IMR-90 (cell line): ENCODE measurements at regions not wholly inside any gene's neighbourhood (a gene's known extent, or its start where the extent isn't known, plus 50 kb on each side); places are given as distances from the start of the nearest gene placed in this dataset.

Experiments used
- ATAC-seq: fragments of 200-7000 bp; cut with Tn5 transposase; 2 replicates; pipeline ENCODE4 v1.9.1; 2020; ENCODE audit warnings: low read depth, mild to moderate bottlenecking, moderate library complexity
- BruUV-seq: library from RNA; stranded (reverse); fragments of 400-500 nt; replicated peaks from 2 replicates; lab custom pipeline; 2021; lab: Mats Ljungman, UMichigan
- CTCF ChIA-PET: fragments of 300-600 bp; formaldehyde crosslinking; extraction: SDS; loops from one replicate; lab custom pipeline; 2021; ENCODE audit warnings: antibody characterized with exemption; lab: Yijun Ruan, JAX
- POLR2A ChIA-PET: fragments of 300-600 bp; sonication (Branson Sonifier 250); formaldehyde crosslinking; loops from one replicate; lab custom pipeline; 2022; ENCODE audit warnings: antibody characterized with exemption; ENCODE audit not compliant: unreplicated experiment; lab: Charles Lee
- DNase-seq: peaks from one replicate; pipeline ENCODE4 v3.0.0; 2013
- H2AFZ ChIP-seq: replicated peaks from 2 replicates; pipeline ENCODE3; 2013; ENCODE audit warnings: low read length, mild to moderate bottlenecking; ENCODE audit not compliant: poor library complexity
- H2AK5ac ChIP-seq: 2 replicates; pipeline ENCODE4 v1.6.1; 2013; ENCODE audit warnings: low read depth, low read length, inconsistent platforms
- H2AK9ac ChIP-seq: replicated peaks from 2 replicates; pipeline ENCODE3; 2013; ENCODE audit warnings: mild to moderate bottlenecking, low read depth, low read length, moderate library complexity; ENCODE audit not compliant: poor library complexity
- H2BK120ac ChIP-seq: 2 replicates; pipeline ENCODE4 v1.6.1; 2013; ENCODE audit warnings: low read depth, low read length, inconsistent platforms
- H2BK15ac ChIP-seq: 3 replicates; pipeline ENCODE4 v1.6.1; 2013; ENCODE audit warnings: low read depth, low read length, inconsistent platforms
- H2BK20ac ChIP-seq: 2 replicates; pipeline ENCODE4 v1.6.1; 2013; ENCODE audit warnings: low read depth, mild to moderate bottlenecking, inconsistent platforms, low read length, moderate library complexity
- H2BK5ac ChIP-seq: 2 replicates; pipeline ENCODE4 v1.6.1; 2013; ENCODE audit warnings: mild to moderate bottlenecking, low read depth, low read length, inconsistent platforms; ENCODE audit not compliant: poor library complexity, severe bottlenecking
- H3K14ac ChIP-seq: replicated peaks from 2 replicates; pipeline ENCODE4 v1.6.1; 2013; ENCODE audit warnings: low read depth, low read length, inconsistent platforms
- H3K18ac ChIP-seq: 2 replicates; pipeline ENCODE4 v1.6.1; 2013; ENCODE audit warnings: low read depth, low read length, control low read depth
- H3K23ac ChIP-seq: 2 replicates; pipeline ENCODE4 v1.6.1; 2013; ENCODE audit warnings: low read depth, low read length, inconsistent platforms
- H3K27ac ChIP-seq: 2 replicates; pipeline ENCODE4 v1.5.1; 2013; ENCODE audit warnings: mild to moderate bottlenecking, control low read depth, low read length; ENCODE audit not compliant: insufficient read depth
- H3K27me3 ChIP-seq: 2 replicates; pipeline ENCODE4 v1.6.1; 2013; ENCODE audit warnings: low read length; ENCODE audit not compliant: control insufficient read depth, insufficient read depth
- H3K36me3 ChIP-seq: 2 replicates; pipeline ENCODE4 v1.6.1; 2013; ENCODE audit warnings: low read length, mixed read lengths; ENCODE audit not compliant: control insufficient read depth, insufficient read depth
- H3K4ac ChIP-seq: 2 replicates; pipeline ENCODE4 v1.6.1; 2013; ENCODE audit warnings: low read depth, low read length, inconsistent platforms
- H3K4me1 ChIP-seq: 2 replicates; pipeline ENCODE4 v1.6.1; 2013; ENCODE audit warnings: low read length, mixed read lengths; ENCODE audit not compliant: control insufficient read depth, insufficient read depth
- H3K4me2 ChIP-seq: 2 replicates; pipeline ENCODE4 v1.6.1; 2013; ENCODE audit warnings: low read depth, mild to moderate bottlenecking, control low read depth, low read length, moderate library complexity
- H3K4me3 ChIP-seq: 2 replicates; pipeline ENCODE4 v1.5.1; 2013; ENCODE audit warnings: low read depth, mild to moderate bottlenecking, control low read depth, low read length, moderate library complexity; ENCODE audit not compliant: insufficient read depth
- H3K56ac ChIP-seq: 2 replicates; pipeline ENCODE4 v1.6.1; 2013; ENCODE audit warnings: low read length, inconsistent platforms; ENCODE audit not compliant: insufficient read depth; ENCODE audit errors: extremely low read depth
- H3K79me1 ChIP-seq, 2 experiments: 2 replicates each; pipeline ENCODE4 v1.6.1; 2013; ENCODE audit warnings: low read length in 2 of 2, inconsistent platforms in 1 of 2, low read depth in 1 of 2
- H3K9ac ChIP-seq: 2 replicates; pipeline ENCODE4 v1.6.1; 2013; ENCODE audit warnings: low read depth, low read length, control low read depth
- H3K9me1 ChIP-seq: 2 replicates; pipeline ENCODE4 v1.6.1; 2013; ENCODE audit warnings: low read length, inconsistent platforms; ENCODE audit not compliant: insufficient read depth
- H3K9me3 ChIP-seq: 2 replicates; pipeline ENCODE4 v1.6.1; 2013; ENCODE audit warnings: low read length; ENCODE audit not compliant: control insufficient read depth, insufficient read depth
- H4K20me1 ChIP-seq: 2 replicates; pipeline ENCODE4 v1.6.1; 2013; ENCODE audit warnings: low read length, inconsistent platforms; ENCODE audit not compliant: insufficient read depth
- H4K5ac ChIP-seq: 2 replicates; pipeline ENCODE4 v1.6.1; 2013; ENCODE audit warnings: mild to moderate bottlenecking, low read depth, low read length, control low read depth
- H4K8ac ChIP-seq, 2 experiments: 2 replicates each; pipeline ENCODE4 v1.6.1; 2013; ENCODE audit warnings: low read depth in 2 of 2, low read length in 2 of 2, control low read depth in 1 of 2, inconsistent platforms in 1 of 2
- H4K91ac ChIP-seq: 2 replicates; pipeline ENCODE4 v1.6.1; 2013; ENCODE audit warnings: low read depth, low read length, inconsistent platforms; ENCODE audit not compliant: insufficient read depth
- BHLHE40 ChIP-seq: fragments of 150-350 bp; IDR thresholded peaks from 2 replicates; pipeline ENCODE4 v1.6.1; 2016; ENCODE audit warnings: mild to moderate bottlenecking, low read depth, low read length
- CEBPB ChIP-seq: IDR thresholded peaks from 2 replicates; pipeline ENCODE4 v1.6.1; 2012; ENCODE audit warnings: low read depth, low read length, improper control_type of control experiment
- CHD1 ChIP-seq: IDR thresholded peaks from 2 replicates; pipeline ENCODE4 v1.6.1; 2012; ENCODE audit warnings: low read depth, low read length, improper control_type of control experiment
- FOS ChIP-seq: fragments of 150-350 bp; IDR thresholded peaks from 2 replicates; pipeline ENCODE4 v1.6.1; 2016; ENCODE audit warnings: low read depth, low read length
- MAFK ChIP-seq: IDR thresholded peaks from 2 replicates; pipeline ENCODE4 v1.6.1; 2012; ENCODE audit warnings: low read depth, low read length, improper control_type of control experiment
- MAZ ChIP-seq: IDR thresholded peaks from 2 replicates; pipeline ENCODE4 v1.6.1; 2012; ENCODE audit warnings: low read depth, mild to moderate bottlenecking, low read length, improper control_type of control experiment, moderate library complexity, borderline replicate concordance
- MXI1 ChIP-seq: IDR thresholded peaks from 2 replicates; pipeline ENCODE4 v1.6.1; 2012; ENCODE audit warnings: low read depth, mild to moderate bottlenecking, low read length, moderate library complexity, borderline replicate concordance
- NFE2L2 ChIP-seq: fragments of 150-350 bp; IDR thresholded peaks from 2 replicates; pipeline ENCODE4 v1.6.1; 2016; ENCODE audit warnings: low read depth, mild to moderate bottlenecking, low read length
- POLR2A ChIP-seq: IDR thresholded peaks from 2 replicates; pipeline ENCODE4 v1.6.1; 2012; ENCODE audit warnings: mild to moderate bottlenecking, low read depth, low read length
- RAD21 ChIP-seq: IDR thresholded peaks from 2 replicates; pipeline ENCODE4 v1.6.1; 2012; ENCODE audit warnings: low read length, improper control_type of control experiment
- RCOR1 ChIP-seq: IDR thresholded peaks from 2 replicates; pipeline ENCODE4 v1.6.1; 2012; ENCODE audit warnings: mild to moderate bottlenecking, low read length, improper control_type of control experiment; ENCODE audit not compliant: insufficient replicate concordance
- RFX5 ChIP-seq: IDR thresholded peaks from 2 replicates; pipeline ENCODE4 v1.8.0; 2012; ENCODE audit warnings: low read depth, mild to moderate bottlenecking, low read length, moderate library complexity
- SMC3 ChIP-seq: fragments of 150-350 bp; IDR thresholded peaks from 2 replicates; pipeline ENCODE4 v1.6.1; 2016; ENCODE audit warnings: low read depth, mild to moderate bottlenecking, antibody characterized with exemption, low read length, moderate library complexity
- WGBS, 2 experiments: methylation state at CpG; one replicate each; pipeline versions ENCODE4 v1.1.5 to v1.1.7; 2013; ENCODE audit warnings: missing lambda C conversion rate in 2 of 2; ENCODE audit not compliant: insufficient read length in 1 of 2; ENCODE audit errors: extremely low coverage in 2 of 2; 5-methylcytosine and 5-hydroxymethylcytosine counted together
- dilution Hi-C: fragments of 300-500 bp; cut with HindIII; formaldehyde crosslinking; loops from one replicate; pipeline ENCODE4 v1.14.3; 2018; ENCODE audit warnings: low sequenced_read_pairs; ENCODE audit not compliant: unreplicated experiment
- in situ Hi-C: fragments of 300-500 bp; cut with MboI; formaldehyde crosslinking; loops from 3 replicates; pipeline ENCODE4 v1.14.3; 2019; ENCODE audit warnings: low sequenced_read_pairs, inconsistent platforms, mixed read lengths
- intact Hi-C: fragments of 100-400 bp; cut with micrococcal nuclease; formaldehyde crosslinking; loops from 2 replicates; pipeline ENCODE4 v1.10.0; 2022
- TF ChIP-seq, protein P1 (sequence below): conservative IDR thresholded peaks from 2 replicates; pipeline ENCODE4 v1.5.1; 2012; ENCODE audit warnings: mild to moderate bottlenecking, low read depth, low read length, improper control_type of control experiment
- TF ChIP-seq, protein P2 (sequence below): fragments of 150-350 bp; IDR thresholded peaks from 2 replicates; pipeline ENCODE4 v1.6.1; 2017; ENCODE audit warnings: mild to moderate bottlenecking, antibody characterized with exemption, low read length, low read depth
- TF ChIP-seq, protein P3 (sequence below): fragments of 150-350 bp; IDR thresholded peaks from 2 replicates; pipeline ENCODE4 v1.6.1; 2016; ENCODE audit warnings: low read depth, mild to moderate bottlenecking, low read length, moderate library complexity, borderline replicate concordance

DNA sequence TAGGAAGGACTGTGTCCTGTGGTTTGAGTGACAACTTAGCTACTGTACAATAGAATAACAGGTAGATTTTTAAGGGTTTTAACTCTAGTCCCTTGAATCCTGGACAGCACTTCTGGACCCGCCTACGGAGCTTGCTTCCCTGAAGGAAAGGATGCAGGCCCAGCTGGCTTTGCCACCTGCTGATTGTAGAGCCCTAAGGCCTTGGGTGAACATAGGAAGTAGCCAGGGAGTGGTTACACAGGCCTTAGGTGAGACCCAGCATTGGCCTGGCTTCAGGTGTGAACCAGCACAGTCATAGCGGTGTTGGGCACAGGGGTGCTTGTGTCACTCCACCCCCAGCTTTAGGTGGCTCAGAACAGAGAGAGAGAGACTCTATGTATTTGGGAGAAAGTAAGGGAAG is 413.5 kb downstream of the GRIA2 start:
- no peaks in the 10 kb centered on the region for H3K27me3 ChIP-seq
- no peaks in the 10 kb centered on the region for H3K36me3 ChIP-seq
- WGBS, 2 experiments: no CpG with 5 or more reads among the region's 3 CpGs
- CTCF ChIA-PET: no interaction called here
- H2AFZ ChIP-seq: no peak overlapping the region
- H3K4me2 ChIP-seq: no peak overlapping the region
- TF ChIP-seq CEBPB (no peak), SMC3 (no peak), FOS (no peak), RAD21 (no peak), MAZ (no peak), MAFK (no peak), POLR2A (no peak), BHLHE40 (no peak), RCOR1 (no peak), CHD1 (no peak), NFE2L2 (no peak), MXI1 (no peak), RFX5 (no peak)
- TF ChIP-seq, protein P1, sequence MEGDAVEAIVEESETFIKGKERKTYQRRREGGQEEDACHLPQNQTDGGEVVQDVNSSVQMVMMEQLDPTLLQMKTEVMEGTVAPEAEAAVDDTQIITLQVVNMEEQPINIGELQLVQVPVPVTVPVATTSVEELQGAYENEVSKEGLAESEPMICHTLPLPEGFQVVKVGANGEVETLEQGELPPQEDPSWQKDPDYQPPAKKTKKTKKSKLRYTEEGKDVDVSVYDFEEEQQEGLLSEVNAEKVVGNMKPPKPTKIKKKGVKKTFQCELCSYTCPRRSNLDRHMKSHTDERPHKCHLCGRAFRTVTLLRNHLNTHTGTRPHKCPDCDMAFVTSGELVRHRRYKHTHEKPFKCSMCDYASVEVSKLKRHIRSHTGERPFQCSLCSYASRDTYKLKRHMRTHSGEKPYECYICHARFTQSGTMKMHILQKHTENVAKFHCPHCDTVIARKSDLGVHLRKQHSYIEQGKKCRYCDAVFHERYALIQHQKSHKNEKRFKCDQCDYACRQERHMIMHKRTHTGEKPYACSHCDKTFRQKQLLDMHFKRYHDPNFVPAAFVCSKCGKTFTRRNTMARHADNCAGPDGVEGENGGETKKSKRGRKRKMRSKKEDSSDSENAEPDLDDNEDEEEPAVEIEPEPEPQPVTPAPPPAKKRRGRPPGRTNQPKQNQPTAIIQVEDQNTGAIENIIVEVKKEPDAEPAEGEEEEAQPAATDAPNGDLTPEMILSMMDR: no peak
- TF ChIP-seq, protein P2, sequence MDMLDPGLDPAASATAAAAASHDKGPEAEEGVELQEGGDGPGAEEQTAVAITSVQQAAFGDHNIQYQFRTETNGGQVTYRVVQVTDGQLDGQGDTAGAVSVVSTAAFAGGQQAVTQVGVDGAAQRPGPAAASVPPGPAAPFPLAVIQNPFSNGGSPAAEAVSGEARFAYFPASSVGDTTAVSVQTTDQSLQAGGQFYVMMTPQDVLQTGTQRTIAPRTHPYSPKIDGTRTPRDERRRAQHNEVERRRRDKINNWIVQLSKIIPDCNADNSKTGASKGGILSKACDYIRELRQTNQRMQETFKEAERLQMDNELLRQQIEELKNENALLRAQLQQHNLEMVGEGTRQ: no peak
- TF ChIP-seq, protein P3, sequence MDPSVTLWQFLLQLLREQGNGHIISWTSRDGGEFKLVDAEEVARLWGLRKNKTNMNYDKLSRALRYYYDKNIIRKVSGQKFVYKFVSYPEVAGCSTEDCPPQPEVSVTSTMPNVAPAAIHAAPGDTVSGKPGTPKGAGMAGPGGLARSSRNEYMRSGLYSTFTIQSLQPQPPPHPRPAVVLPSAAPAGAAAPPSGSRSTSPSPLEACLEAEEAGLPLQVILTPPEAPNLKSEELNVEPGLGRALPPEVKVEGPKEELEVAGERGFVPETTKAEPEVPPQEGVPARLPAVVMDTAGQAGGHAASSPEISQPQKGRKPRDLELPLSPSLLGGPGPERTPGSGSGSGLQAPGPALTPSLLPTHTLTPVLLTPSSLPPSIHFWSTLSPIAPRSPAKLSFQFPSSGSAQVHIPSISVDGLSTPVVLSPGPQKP: no peak
- H4K8ac ChIP-seq: no peak overlapping the region
- no peak overlapping the region for H2AK5ac ChIP-seq
- no peak overlapping the region for H3K27ac ChIP-seq
- H3K4ac ChIP-seq: no peak overlapping the region
- H3K4me3 ChIP-seq: no peak overlapping the region
- no peaks in the 10 kb centered on the region for H4K20me1 ChIP-seq
- ATAC-seq (no peak), DNase-seq (no peak)
- no peak overlapping the region for H2BK5ac ChIP-seq
- no TSS peak for BruUV-seq
- POLR2A ChIA-PET: no interaction called here
- peaks cover 9% of the 10 kb centered on the region; the same call in 1 of the 2 replicates for H3K9me3 ChIP-seq
- H3K4me1 ChIP-seq: no peaks in the 10 kb centered on the region
- no peak overlapping the region for H3K23ac ChIP-seq
- no peak overlapping the region for H3K14ac ChIP-seq
- H2AK9ac ChIP-seq: no peak overlapping the region
- intact Hi-C loops (no loop called here), dilution Hi-C loops (no loop called here), in situ Hi-C loops (no loop called here)
- no peak overlapping the region for H3K18ac ChIP-seq
- no peak overlapping the region for H3K56ac ChIP-seq
- no peak overlapping the region for H2BK20ac ChIP-seq
- no peaks in the 10 kb centered on the region for H3K79me1 ChIP-seq
- no peak overlapping the region for H2BK15ac ChIP-seq
- H3K9ac ChIP-seq: no peak overlapping the region
- H4K91ac ChIP-seq: no peak overlapping the region
- no peaks in the 10 kb centered on the region for H3K9me1 ChIP-seq
- H4K5ac ChIP-seq: no peak overlapping the region
- no peak overlapping the region for H2BK120ac ChIP-seq
